ENCODE measurements at regions not wholly inside any gene's neighbourhood (a gene's known extent, or its start where the extent isn't known, plus 50 kb on each side); places are given as distances from the start of the nearest gene placed in this dataset.
A peak's percentile ranks its signal among the peaks of the same experiment; 100 is the strongest.

DNA sequence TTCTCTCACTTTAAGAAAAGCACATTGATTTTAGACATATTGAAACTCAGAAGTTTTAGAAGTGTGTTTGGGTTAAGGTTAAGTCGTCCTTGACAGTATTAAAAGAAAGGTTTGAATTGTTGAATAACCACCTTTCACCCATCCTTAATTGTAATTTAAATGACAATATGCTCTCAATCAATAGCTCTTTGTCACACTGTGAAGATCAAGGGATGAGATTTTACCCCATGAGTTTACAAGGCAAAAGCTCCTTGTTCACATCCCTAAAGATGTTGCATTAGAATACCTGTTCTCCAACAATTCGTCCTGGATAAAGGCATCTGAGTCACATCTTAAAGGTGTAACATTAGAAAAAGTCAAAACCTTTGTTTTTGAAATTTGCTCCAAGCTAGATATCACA lies 220.4 kb upstream of the MDFIC2 start:
- TF ChIP-seq POLR2A (IDR thresholded peaks at IDR 0.05), result no peak
- TF ChIP-seq EP300 (IDR thresholded peaks at IDR 0.05), result no peak
- TF ChIP-seq, protein P1, sequence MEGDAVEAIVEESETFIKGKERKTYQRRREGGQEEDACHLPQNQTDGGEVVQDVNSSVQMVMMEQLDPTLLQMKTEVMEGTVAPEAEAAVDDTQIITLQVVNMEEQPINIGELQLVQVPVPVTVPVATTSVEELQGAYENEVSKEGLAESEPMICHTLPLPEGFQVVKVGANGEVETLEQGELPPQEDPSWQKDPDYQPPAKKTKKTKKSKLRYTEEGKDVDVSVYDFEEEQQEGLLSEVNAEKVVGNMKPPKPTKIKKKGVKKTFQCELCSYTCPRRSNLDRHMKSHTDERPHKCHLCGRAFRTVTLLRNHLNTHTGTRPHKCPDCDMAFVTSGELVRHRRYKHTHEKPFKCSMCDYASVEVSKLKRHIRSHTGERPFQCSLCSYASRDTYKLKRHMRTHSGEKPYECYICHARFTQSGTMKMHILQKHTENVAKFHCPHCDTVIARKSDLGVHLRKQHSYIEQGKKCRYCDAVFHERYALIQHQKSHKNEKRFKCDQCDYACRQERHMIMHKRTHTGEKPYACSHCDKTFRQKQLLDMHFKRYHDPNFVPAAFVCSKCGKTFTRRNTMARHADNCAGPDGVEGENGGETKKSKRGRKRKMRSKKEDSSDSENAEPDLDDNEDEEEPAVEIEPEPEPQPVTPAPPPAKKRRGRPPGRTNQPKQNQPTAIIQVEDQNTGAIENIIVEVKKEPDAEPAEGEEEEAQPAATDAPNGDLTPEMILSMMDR (IDR thresholded peaks at IDR 0.05), result no peak
- no peak for TF ChIP-seq POLR2AphosphoS5 (IDR thresholded peaks at IDR 0.05)
- H3K27me3 ChIP-seq, result no peaks in the 10 kb centered on the region
- H3K36me3 ChIP-seq, result no peaks in the 10 kb centered on the region
- WGBS, 2 donors, result 78 to 79% methylated on average over 2 of the region's 2 CpGs
- no peak for DNase-seq
- no peak overlapping the region for H3K27ac ChIP-seq
- no peak for ATAC-seq (ENCODE audit: low FRiP score in 2 of 2)
- no peaks in the 10 kb centered on the region for H3K9me3 ChIP-seq
- peaks cover 0 to 6% (median 0%) of the 10 kb centered on the region in 4 donors for H3K4me1 ChIP-seq
- no peak overlapping the region for H3K4me3 ChIP-seq

DNA sequence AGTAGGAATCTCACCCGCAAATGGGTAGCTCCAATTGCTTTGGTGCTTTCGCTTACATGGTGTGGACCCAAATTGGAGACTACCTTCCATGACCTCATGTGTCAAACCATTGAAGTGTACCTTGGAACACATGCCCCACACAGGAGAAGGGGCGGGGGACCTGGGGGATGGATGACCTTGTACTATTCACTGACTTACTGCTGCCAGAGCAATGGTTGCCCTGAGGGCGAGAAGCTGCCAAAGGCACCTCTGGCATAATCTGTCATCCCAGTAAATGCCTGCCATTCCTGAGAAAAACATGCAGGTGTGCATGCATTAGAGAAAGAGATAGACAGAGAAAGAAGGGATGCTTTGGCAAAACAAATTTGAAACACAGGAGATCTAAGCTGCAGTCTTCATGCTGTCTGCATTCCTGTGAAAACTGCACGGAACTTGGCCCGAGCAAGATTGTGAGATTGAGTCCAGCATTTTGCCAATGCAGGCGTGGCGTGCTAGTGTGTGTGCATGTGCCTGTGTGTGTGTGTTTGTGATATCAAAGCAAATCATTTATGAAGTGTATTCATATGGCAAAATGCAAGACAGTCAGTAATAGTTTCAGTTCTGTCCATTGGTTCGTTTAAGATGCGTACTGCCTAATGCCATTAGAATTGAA lies 219.5 kb upstream of the MDFIC2 start:
- Histone ChIP-seq H3K36me3 (no peaks in the 10 kb centered on the region), H3K4me3 (no peak overlapping the region), H3K27me3 (no peaks in the 10 kb centered on the region), H3K4me1 (peaks cover 0 to 6% (median 0%) of the 10 kb centered on the region in 4 donors), H3K27ac (no peak overlapping the region), H3K9me3 (no peaks in the 10 kb centered on the region)
- TF ChIP-seq EP300 (IDR thresholded peaks at IDR 0.05) (no peak), POLR2AphosphoS5 (IDR thresholded peaks at IDR 0.05) (no peak), POLR2A (IDR thresholded peaks at IDR 0.05) (no peak)
- TF ChIP-seq, protein P1 (IDR thresholded peaks at IDR 0.05), result no peak
- ATAC-seq (ENCODE audit: low FRiP score in 2 of 2), result no peak
- 84 to 90% methylated on average over 10 of the region's 10 CpGs for WGBS, 2 donors
- no peak for DNase-seq

DNA sequence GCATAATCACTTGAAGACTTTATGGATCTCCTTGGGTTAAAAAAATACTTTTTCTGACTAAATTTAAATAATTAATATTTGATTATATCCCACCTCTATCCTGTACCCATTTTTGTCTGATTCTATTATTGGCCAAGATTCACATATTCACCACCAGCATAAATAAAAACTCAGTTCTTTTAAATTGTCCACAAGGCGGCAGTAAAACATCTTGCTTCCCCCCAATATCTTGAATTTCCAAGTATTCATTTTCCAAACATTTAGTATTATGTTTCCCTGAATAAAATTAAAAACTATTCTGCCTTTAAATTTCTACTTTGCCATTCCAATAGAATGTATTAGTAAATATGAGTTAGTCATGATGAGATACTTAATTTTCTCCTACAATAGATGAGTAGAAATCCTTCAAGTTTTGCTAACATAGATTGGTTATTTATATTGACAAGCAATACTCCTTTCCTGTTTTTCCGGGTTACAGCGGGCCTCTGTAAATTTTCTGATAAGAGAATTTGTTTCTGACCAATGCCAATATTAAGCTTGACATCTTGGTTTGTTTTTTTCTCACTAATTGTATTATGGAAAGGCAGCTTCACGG lies 218.7 kb upstream of the MDFIC2 start:
- H3K27me3 ChIP-seq, result no peaks in the 10 kb centered on the region
- WGBS, 2 donors, result 34 to 39% methylated on average over 4 of the region's 4 CpGs
- TF ChIP-seq EP300 (IDR thresholded peaks at IDR 0.05), result no peak
- TF ChIP-seq, protein P1 (IDR thresholded peaks at IDR 0.05), result peak in 5 of 6 experiments; percentile 24 to 43 (median 34)
- DNase-seq (no peak), ATAC-seq (ENCODE audit: low FRiP score in 2 of 2) (no peak)
- no peaks in the 10 kb centered on the region for H3K9me3 ChIP-seq
- peaks cover 0 to 6% (median 0%) of the 10 kb centered on the region in 4 donors for H3K4me1 ChIP-seq
- H3K27ac ChIP-seq, result no peak overlapping the region
- H3K36me3 ChIP-seq, result no peaks in the 10 kb centered on the region
- no peak overlapping the region for H3K4me3 ChIP-seq

DNA sequence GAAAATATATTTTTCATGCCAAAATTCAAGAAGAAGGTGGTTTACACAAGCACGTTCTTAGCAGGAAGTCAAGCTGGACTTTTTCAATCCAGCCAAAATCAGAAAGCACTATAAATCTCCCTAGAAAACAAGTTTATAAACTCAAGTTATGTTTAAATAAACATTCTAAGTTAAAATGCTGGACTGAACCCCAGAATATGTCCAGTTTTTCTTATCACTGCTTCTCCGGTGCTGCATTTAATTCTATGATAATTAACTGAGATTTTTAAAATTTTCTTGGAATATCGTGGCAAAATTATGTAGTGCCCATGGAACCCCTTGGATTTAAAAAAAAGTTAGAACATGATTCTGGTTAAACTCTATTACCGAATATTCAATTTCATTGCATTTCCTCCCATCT lies 218.2 kb upstream of the MDFIC2 start:
- Histone ChIP-seq H3K27ac (no peak overlapping the region), H3K36me3 (no peaks in the 10 kb centered on the region), H3K9me3 (no peaks in the 10 kb centered on the region), H3K4me1 (peaks cover 0 to 6% (median 0%) of the 10 kb centered on the region in 4 donors), H3K4me3 (no peak overlapping the region), H3K27me3 (no peaks in the 10 kb centered on the region)
- 26 to 34% methylated on average over 4 of the region's 4 CpGs for WGBS, 2 donors
- no peak for DNase-seq
- no peak for ATAC-seq (ENCODE audit: low FRiP score in 2 of 2)
- TF ChIP-seq POLR2A (IDR thresholded peaks at IDR 0.05) (no peak), EP300 (IDR thresholded peaks at IDR 0.05) (no peak), POLR2AphosphoS5 (IDR thresholded peaks at IDR 0.05) (no peak)
- TF ChIP-seq, protein P1 (IDR thresholded peaks at IDR 0.05), result no peak

DNA sequence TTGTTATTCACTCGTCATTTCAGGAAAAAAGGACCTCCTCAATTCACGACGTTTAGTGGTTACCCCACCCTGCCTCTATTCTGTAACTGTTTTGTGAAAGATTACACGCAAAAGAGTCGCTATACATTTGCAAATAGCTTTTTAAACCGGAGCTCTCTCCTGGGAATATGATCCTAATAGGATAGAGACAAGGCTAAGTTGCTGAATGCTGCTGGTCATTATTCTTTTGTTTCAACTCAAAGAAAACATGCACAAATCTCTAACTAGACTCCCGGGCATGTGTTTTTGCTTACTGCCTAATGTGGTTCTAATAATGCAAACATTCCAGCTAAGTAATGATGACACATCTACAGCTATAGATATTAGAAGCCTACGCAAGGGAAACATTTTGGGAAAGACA lies 214.6 kb upstream of the MDFIC2 start:
- TF ChIP-seq, protein P1 (IDR thresholded peaks at IDR 0.05), result no peak
- TF ChIP-seq EP300 (IDR thresholded peaks at IDR 0.05) (no peak), POLR2A (IDR thresholded peaks at IDR 0.05) (no peak), POLR2AphosphoS5 (IDR thresholded peaks at IDR 0.05) (no peak)
- DNase-seq (no peak), ATAC-seq (ENCODE audit: low FRiP score in 2 of 2) (no peak)
- H3K27ac ChIP-seq, result no peak overlapping the region
- H3K36me3 ChIP-seq, result no peaks in the 10 kb centered on the region
- no peaks in the 10 kb centered on the region for H3K9me3 ChIP-seq
- H3K27me3 ChIP-seq, result no peaks in the 10 kb centered on the region
- H3K4me1 ChIP-seq, result peaks cover 0 to 6% (median 0%) of the 10 kb centered on the region in 4 donors
- no peak overlapping the region for H3K4me3 ChIP-seq
- WGBS, 2 donors, result 80 to 86% methylated on average over 8 of the region's 8 CpGs
